ENCODE measurements at regions not wholly inside any gene's neighbourhood (a gene's known extent, or its start where the extent isn't known, plus 50 kb on each side); places are given as distances from the start of the nearest gene placed in this dataset.
"Not testable (repeated sequence)": the region's sequence is repeated elsewhere in the genome, so short reads cannot be mapped to it uniquely, and the experiment has no call there.

GRCh38 chr6:12348530-12349511 is 58.7 kb downstream of the EDN1 start:
- DNase-seq, result no peak

GRCh38 chr6:12350644-12351170 is 60.5 kb downstream of the EDN1 start:
- no peak for DNase-seq

- no peak for DNase-seq
Observed at GRCh38 chr6:12351672-12352071, 61.5 kb downstream of the EDN1 start.

- DNase-seq, result no peak
Observed at GRCh38 chr6:12353731-12354130, 63.6 kb downstream of the EDN1 start.

- DNase-seq, result no peak
Observed at GRCh38 chr6:12354499-12354898, 64.3 kb downstream of the EDN1 start.

- DNase-seq, result no peak
Observed at GRCh38 chr6:12355354-12355753, 65.2 kb downstream of the EDN1 start.

GRCh38 chr6:12356431-12356830 is 66.3 kb downstream of the EDN1 start:
- DNase-seq, result no peak

- no peak for DNase-seq
Observed at GRCh38 chr6:12356983-12357972, 67.1 kb downstream of the EDN1 start.

GRCh38 chr6:12359036-12359435 is 68.9 kb downstream of the EDN1 start:
- no peak for DNase-seq

GRCh38 chr6:12361042-12361765 is 71.0 kb downstream of the EDN1 start:
- no peak for DNase-seq

GRCh38 chr6:12363277-12363650 is 73.1 kb downstream of the EDN1 start:
- not testable (repeated sequence) for DNase-seq

GRCh38 chr6:12363651-12364381 is 73.7 kb downstream of the EDN1 start:
- no peak for DNase-seq

- no peak for DNase-seq
Observed at GRCh38 chr6:12364621-12365020, 74.5 kb downstream of the EDN1 start.

GRCh38 chr6:12366731-12367130 is 76.6 kb downstream of the EDN1 start:
- DNase-seq, result no peak

- no peak for DNase-seq
Observed at GRCh38 chr6:12367412-12367811, 77.3 kb downstream of the EDN1 start.

- DNase-seq, result no peak
Observed at GRCh38 chr6:12369355-12369754, 79.2 kb downstream of the EDN1 start.

- DNase-seq, result no peak
Observed at GRCh38 chr6:12369781-12370262, 79.7 kb downstream of the EDN1 start.

- no peak for DNase-seq
Observed at GRCh38 chr6:12371151-12371550, 81.0 kb downstream of the EDN1 start.

GRCh38 chr6:12371641-12372146 is 81.5 kb downstream of the EDN1 start:
- DNase-seq, result no peak

GRCh38 chr6:12379181-12379580 is 89.0 kb downstream of the EDN1 start:
- no peak for DNase-seq

- DNase-seq, result no peak
Observed at GRCh38 chr6:12381587-12381986, 91.4 kb downstream of the EDN1 start.

Measured in stimulated activated CD4-positive, alpha-beta T cell treated with anti-CD3 and anti-CD28 coated beads, Interleukin-2, amount 100 ng/mL, for 24 hours (primary cell).